NCI-H748 (cell line): ENCODE measurements at regions not wholly inside any gene's neighbourhood (a gene's known extent, or its start where the extent isn't known, plus 50 kb on each side); places are given as distances from the start of the nearest gene placed in this dataset.

Source experiments
- DNase-seq: peaks from one replicate; lab custom pipeline; 2025; ENCODE audit not compliant: unreplicated experiment; lab: John Stamatoyannopoulos, UW

DNA sequence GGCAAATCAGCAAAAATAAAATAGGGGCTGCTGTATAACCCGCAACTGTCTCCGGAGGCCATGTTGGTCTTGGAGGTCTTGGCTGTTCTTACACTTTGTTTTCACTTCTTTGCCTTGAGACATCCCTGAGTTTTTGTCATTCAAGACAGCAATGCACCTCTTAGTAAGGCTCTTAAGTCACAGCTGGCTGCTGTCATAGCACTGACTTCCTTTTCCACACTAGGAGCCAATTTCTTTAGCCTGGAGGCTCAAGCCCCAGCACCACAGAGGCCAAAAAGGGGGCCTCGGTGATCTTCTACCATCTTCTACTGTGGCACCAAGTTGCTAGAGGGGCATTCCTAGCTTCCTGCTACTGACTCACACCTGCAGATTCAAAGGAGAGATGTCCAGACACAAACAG is 536.3 kb downstream of the CDH26 start:
- DNase-seq, result no peak

DNA sequence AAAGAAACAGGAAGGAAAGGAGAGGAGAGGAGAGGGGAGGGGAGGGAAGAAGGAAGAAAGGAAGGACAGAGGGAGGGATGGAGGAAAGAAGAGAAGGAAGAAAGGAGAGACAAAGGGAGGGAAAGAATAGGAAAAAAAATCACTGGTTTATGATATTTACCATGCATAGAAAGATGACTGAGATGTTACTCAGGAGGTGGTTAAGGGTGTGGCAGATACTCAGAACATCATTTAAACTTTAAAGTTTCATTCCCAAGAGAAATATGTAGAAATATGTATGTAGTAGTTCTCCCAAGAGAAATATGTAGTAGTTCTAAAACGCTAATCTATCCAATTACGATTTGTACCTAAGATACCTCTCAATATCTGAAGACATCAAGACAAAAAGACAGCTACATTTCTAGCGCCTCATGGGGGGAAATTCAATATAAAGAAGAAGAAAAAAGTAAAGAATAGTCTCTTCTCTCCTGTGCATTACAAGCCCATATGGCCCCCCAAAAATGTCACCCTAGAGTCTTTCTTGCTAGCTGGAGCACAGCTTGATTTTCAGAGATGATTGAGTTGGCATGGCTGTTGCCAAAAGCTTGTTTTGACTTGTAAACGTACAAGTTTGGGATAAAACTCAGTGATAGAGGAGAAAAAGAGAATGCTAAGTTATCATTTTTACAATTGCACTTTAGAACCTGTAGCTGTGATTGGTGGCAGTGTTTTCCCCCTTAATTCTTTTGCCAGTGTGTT is 539.2 kb downstream of the CDH26 start:
- no peak for DNase-seq

DNA sequence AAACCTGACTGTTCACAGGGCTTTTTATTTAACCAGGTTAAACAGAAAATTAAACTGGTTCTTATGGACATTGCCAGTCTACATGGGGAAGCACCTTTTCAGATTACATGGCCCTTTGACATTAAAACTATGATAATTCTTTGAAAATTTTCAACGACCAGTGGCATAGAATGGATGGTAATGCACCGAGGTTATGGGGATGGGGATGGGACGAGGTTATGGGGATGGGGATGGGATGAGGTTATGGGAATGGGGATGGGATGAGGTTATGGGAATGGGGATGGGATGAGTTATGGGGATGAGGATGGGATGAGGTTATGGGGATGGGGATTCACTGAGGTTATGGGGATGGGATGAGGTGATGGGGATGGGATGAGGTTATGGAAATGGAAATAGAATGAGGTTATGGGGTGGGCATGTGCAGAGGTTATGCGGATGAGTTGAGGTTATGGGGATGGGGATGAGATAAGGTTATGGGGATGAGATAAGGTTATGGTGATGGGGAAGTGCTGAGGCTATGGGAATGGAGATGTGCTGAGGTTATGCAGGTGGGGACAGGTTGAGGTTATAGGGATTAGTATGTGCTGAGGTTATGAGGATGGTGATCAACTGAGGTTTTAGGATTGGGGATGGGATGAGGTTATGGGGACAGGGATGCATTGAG is 541.9 kb downstream of the CDH26 start:
- no peak for DNase-seq

DNA sequence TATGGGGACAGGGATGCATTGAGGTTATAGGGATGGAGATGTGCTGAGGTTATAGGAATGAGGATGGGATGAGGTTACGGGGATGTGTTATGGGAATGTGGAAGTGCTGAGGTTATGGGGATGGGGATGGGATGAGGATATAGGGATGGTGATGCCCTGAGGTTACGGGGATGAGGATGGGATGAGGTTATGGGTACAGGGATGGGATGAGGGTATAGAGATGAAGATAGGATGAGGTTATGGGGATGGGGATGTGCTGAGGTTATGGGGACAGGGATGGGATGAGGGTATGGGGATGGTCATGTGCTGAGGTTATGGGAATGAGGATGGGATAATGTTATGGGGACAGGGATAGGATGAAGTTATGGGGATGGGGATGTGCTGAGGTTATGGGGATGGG is 542.8 kb downstream of the CDH26 start:
- no peak for DNase-seq

DNA sequence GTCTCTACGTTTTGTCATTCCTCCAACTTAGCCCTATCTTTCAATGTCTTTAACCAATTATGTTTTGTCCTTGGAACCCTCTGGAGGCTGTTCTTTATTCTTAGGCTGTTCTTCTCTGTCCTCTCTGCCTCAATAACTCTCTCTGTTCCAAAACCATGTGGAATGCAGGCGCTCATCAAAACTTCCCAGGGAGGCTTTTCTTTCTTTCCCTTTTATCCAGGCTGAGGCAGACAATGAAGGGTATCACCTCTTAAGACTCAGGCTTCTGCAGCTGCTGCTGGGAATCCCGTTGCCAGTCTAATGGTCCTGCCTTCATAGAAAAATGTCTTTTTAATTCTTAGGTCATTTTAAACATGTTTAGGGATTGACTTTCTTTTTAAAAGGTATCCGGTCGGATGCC is 544.7 kb downstream of the CDH26 start:
- DNase-seq, result no peak

DNA sequence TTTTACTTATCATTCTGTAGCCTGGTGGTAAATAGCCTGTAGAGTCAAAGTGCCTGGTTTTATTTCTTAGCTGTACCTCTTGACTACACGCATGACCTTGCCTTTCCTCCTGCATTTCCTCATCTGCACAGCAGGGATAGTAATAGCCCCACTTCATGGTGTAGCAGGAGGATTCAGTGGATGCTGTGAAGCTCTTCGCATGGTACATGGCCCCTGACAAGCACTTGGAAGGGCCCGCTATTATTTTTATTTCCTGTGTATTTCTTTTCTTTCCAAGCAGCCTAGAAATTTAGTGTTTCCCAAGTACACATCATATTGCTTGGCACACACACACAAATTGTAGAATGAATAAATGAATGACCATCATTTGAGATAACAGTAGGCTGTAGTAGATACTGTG is 547.2 kb downstream of the CDH26 start:
- DNase-seq, result no peak

DNA sequence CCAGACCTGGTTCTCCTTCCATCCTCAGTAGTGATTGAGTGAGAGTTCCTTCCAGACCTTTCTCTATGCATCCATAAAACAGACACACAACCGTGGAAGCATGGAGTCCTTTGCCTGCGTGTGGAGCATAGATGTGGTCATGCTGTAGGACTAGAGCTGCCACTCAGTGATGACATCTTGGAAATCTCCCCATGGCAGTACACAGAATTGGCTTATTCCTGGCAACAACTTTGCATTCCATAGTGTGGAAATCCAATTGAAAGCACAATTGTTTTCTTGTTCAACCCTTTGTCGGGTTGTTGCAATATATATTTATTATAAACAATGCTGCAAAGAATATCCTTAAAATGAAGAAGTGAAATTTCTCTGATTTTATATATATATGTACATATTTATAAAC is 547.8 kb downstream of the CDH26 start:
- DNase-seq, result no peak

DNA sequence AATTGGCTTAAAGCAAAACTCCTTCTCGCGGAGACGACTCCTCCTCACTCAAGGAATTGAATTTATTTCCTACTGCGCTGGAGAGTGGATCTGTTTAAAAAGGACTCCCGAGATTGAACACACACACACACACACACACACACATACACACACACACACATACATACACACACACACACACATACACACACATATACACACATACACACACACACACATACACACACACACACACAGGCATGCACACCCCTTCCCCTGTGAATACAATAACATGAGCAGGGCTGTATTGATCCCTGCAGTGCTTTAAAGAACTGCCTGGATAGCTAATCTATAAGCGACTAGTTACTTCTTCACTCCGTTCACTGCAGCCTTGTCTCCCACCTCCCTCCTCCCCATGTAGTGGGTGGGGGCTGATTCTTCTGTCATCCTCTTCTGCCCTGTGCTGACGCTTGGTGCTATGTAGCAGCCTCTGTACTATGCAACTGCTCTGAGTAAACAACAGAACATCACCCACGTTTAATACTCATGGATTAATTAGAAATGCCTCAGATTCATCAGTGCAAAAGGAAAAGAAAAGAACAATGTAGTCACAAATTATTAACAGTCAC is 549.0 kb downstream of the CDH26 start:
- no peak for DNase-seq

DNA sequence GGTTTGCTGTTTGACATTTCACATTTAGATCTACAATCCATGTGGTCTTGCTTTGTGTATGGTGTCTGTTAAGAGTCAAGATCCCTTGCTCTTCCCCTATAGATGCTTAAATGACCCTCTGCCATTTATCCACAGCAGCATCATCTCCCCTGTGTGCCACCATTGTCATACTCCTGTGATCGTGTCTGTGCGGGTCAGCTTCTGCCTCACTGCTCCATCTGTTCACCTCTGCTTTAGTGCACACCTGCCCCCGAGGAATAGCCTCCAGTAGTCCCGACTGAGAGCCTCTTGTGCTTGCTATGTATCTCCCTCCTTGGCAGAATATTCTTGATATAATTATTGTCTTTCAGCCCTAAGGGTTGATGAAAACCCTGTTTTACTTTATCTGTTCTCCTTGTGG is 551.2 kb downstream of the CDH26 start:
- DNase-seq, result no peak

DNA sequence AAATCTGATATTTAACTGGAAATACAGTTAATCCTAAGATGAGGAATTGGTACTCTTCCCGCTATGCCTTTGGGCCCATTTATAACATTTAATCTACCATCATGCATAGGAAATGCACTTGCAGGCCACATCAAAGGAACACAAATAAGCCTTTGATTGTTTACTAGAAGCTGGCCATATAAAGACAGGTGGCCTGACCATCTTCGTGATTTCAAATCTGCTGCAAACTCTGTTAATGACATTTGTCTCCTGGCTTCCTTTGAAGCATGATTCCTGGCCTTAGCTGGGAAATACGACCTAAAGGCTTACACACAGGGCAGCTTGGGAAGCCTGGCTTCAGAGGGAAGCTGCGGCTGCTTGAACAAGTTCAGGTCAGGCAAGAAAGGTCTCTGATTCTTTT is 552.1 kb downstream of the CDH26 start:
- DNase-seq, result no peak

DNA sequence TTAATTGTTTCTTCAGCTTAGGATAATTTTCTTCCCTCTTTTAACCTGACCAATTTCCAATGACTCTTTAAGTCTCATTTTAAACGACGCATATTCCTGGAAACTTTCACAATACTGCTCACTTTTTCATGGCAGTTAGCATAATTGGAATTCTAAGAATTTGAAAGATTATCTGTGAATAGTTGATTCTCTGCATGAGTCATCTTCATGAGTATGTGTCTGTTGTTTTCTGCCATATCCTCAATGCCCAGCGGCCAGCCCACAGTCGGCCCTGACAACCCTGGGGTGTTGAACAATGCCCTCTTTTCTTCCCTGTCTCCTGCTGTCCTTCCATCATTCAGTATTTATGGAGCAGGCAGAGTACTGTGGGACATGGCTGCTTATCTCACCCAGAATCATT is 554.2 kb downstream of the CDH26 start:
- DNase-seq, result no peak

DNA sequence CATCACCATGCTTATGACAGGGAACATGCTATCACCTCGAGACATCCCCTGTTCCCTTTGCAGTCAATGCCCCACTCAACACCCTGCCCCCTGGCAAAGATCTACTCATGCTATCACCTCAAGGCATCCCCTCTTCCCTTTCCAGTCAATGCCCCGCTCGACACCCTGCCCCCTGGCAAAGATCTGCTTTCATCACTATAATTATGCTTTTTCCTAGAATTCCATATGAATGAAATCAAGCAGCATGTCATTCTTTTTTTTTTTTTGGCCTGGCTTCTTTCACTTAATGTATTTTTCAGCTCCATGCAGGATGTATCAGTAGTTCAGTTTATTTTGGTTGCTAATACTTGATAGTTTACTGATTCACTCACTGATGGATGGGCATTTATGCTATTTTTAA is 554.9 kb downstream of the CDH26 start:
- DNase-seq, result no peak

DNA sequence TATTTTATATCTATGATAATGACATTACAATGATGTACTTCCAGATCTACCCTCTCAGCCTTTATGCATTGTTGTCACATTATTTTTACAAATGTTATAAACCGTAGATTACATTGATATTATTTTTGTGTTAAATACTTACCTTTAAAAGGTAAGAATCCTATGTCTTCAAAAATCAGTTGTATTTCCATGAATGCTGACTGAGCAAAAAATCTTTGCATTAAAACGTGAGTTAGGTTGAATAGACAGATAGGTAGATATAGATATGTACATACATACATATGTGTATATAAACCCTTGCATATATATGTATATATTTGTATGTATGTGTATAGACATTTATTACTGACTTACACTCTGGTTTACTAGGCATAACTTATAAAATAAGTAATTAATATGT is 558.2 kb downstream of the CDH26 start:
- no peak for DNase-seq

DNA sequence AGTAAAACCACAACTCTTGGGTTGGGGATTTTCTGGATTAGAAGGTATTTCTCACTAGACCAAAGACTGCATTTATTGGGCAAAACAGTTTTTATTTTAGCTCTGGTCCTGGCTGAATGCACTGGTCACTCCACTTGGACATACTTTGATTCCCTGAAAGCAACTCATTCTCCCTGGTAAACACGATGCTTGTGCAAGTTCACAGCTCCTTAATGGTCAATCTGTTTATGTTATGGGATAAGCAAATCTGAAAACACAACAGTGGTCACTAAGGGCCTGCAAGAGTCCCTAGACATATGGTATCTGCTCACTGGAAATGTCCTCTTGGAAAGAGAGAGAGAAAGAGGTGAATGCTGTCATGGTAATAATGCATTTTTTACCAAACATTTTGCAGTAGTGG is 559.8 kb downstream of the CDH26 start:
- no peak for DNase-seq

DNA sequence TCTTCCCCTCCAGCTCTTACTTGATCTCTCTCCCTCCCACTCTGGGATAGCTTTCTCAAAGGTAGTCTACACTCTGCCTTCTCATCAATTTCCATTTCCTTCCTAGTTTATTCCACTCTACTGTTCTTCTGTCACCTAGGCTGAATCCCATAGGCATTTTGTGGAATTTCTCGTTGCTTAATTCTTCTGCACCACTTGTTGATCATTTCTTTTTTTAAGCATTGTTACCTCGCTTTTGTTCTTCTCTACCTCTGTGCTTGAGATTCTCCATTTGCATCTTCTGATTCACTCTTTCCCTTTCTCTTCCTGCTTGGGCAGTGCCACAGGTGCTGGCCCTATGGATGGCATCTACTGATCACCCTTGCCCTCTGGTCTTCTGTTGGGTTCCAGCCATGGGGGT is 567.2 kb downstream of the CDH26 start:
- DNase-seq, result no peak

DNA sequence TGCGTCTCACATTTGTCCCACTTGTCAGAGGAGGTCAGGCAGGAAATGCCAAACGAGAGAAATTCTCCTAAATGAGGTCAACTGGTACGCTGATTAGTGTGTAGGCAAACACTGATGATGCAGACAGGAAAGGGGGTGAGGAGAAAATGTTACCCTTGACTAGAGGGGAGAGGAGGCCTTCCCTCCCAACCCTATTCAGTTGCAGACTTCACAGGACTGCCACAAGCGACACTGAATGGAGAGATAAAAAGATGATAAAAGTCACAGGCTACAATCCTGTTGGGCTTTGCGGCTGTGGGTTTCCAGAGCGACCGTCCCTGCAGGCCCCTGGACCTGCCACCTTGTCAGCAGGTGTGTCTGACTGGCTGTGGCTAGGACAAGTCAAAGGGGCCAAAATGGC is 569.4 kb downstream of the CDH26 start:
- DNase-seq, result no peak

DNA sequence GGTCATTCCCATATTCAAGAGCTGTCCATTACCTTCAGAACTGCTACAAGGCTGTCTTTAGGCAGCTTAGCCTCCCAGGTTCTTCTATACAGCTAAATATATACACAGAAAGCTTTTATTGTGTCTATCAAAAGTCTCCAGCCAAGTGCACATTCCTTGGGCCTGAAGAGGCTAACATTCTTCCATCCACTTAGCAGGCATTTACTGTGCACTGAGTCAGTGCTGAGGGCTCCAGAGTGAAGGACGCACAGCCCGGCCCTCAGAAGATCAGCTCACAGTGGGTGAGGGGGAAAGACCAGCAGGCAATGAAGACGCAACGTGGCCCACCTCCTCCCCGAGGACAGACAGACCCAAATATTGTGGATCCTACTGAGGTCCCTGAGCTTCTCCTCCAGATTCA is 569.9 kb downstream of the CDH26 start:
- no peak for DNase-seq

DNA sequence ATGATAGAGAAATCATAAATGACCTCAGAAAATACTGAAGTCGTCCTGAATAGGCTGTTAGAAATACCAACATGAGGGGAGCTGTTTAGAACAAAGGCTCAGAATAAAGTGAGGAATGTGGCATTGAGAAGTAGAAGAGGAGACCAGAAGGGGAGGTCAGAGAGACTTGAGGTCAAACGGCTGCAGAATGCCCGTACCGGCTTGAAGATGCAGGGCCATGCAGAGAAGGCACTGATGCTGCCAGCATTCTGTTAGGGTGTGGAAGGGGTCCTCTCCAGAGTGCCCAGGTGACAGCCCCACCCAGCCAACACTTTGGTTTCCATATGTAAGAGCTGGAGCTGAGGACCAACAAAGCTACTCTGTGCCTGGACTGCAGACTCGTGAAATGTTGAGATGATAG is 570.9 kb downstream of the CDH26 start:
- DNase-seq, result no peak

DNA sequence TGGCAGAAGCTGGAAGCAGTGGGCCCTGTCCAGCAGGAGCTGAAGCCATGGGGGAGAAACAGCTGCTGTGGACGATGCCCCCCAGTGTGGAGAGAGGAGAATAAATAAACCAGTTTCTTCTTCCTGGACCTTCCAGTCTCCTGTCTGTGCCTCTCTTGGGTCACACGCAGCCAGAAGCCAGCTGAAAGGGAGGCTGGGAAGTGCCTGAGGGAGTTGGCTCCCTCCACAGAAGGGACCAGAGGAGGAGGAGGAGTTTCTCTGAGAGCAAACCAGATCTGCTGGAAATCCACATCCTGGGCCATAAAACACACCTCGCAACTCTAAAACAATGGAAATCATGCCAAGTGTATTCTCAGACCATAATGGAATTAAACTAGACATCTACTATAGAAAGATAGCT is 577.0 kb downstream of the CDH26 start:
- DNase-seq, result no peak

DNA sequence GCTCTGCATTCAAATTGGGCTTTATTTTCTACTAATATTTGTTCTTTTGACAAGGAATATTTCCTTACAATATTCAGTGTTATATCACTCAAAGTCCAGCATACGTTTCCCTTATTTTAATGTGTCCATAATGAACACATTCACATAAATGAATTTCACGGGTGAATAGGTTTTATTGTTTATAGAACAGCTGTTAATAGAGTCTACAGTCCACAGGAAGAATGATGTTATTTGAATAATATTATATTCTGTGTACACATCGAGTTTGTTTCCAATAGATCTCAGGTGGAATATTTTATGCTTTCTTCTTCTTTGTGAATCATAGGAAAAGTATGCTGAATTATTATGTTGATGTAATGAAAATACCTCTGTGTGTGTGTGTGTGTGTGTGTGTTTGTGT is 582.4 kb downstream of the CDH26 start:
- DNase-seq, result peak; percentile 45

DNA sequence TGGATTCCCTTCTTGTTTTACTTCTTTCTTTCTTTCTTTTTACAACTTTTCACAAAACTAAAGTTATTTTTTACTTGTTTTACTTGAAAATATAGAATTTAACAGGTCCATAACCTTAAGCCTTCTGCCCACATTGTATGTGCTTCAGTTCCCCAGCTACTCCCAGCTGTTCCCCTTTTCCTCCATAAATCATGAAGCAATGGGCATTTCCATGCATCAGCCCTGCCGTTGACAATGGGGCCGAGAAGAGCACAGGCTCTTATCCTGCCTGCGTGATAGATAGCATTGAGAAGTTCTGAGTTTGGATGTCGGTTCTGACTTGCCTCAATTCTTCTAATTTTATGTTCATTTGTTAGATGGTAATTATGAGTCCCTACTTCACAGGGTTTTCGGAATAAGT is 583.8 kb downstream of the CDH26 start:
- peak; percentile 40 for DNase-seq

DNA sequence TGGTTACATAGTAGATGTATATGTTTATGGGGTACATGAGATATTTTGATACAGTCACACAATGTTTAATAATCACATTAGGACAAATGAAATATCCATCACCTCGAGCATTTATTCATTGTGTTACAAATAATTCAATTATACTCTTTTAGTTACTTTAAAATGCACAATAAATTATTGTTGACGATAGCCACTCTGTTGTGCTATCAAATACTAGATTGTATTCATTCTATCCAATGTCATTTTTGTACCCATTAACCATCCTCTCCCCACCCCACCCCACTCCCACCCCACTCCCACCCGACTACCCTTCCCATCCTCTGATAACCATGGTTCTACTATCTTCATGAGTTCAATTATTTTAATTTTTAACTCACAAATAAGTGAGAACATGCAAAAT is 585.4 kb downstream of the CDH26 start:
- DNase-seq, result no peak

DNA sequence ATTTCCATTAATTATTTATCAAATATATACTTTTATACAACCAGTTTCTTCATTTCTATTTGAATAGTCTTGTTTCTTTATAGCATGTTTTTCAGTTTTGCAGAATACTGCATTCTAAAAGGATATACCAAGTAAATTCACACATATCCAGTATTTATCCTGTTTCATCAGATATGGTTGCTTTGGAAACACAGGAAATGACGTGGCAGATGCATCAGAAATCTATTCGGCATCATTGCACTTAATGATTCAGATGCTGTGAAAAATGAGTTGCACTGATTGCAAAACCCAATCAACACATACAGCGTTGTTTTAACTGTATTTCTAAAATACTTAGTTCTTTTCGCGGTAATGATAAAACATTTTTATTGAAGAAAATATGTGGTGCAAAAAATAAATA is 594.9 kb downstream of the CDH26 start:
- DNase-seq, result no peak
